ENCODE measurements at regions not wholly inside any gene's neighbourhood (a gene's known extent, or its start where the extent isn't known, plus 50 kb on each side); places are given as distances from the start of the nearest gene placed in this dataset.
"Not testable (repeated sequence)": the region's sequence is repeated elsewhere in the genome, so short reads cannot be mapped to it uniquely, and the experiment has no call there.

DNA sequence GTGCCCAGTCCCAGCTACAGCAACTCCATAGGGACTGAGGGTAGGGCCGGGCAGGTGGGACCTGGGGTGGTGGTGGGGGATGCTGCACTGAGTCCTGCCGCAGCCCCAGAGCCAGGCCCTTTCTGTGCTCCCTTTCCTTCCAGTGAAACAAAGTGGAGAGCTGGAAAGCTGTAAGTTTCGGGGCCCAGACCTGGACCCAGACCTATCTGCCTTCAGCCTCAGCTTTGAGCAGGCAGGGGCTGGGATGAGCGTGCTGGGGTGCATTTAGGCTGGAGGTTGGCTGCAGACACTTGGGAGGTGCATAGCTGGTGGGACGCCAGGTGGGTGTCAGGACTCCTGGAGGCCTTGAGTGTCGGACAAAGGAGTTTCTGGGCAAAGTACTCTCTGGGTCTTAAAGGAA lies 92.7 kb upstream of the C1orf174 start:
- DNase-seq, result no peak

DNA sequence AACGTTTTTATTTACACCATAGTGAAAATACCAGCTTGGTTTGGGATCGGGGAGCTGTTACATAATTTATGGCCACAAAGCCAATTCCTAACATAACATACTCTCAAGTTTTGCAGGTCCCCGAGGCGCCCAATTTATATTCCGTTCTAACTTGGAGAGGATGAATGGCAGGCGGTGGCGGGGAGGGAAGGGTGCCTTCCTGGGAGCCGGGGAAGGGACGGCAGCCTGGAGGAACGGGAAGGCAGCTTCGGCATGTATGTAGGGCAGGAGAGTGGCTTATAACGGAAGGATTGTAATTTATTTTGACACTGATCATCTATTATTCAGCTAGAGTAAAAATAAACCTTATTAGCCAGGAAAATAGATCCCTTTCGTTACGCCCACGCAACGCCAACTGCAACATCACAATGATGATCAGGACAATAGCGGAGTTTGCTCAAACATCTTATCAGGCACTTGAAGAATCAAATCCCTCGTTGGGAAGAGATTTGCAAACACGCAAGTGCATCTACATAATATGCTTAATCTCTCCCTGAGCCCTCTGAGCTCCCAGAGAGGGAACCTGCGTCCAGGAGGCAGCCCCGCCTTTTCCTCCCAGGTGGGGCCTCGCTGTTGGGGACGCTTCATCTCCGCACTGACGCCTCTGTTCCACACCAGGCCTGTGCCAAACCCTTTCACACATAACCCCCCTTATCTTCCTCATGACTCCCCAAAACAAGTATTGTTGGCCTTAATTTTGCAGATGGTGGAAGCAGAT lies 93.7 kb upstream of the C1orf174 start:
- no peak for DNase-seq

- no peak for DNase-seq
These were observed 95.2 kb upstream of the C1orf174 start for GRCh38 chr1:3995141-3995780.

GRCh38 chr1:3996846-3997705 lies 97.0 kb upstream of the C1orf174 start:
- DNase-seq, result no peak

- no peak for DNase-seq
These were observed 98.0 kb upstream of the C1orf174 start for GRCh38 chr1:3998086-3998485.

DNA sequence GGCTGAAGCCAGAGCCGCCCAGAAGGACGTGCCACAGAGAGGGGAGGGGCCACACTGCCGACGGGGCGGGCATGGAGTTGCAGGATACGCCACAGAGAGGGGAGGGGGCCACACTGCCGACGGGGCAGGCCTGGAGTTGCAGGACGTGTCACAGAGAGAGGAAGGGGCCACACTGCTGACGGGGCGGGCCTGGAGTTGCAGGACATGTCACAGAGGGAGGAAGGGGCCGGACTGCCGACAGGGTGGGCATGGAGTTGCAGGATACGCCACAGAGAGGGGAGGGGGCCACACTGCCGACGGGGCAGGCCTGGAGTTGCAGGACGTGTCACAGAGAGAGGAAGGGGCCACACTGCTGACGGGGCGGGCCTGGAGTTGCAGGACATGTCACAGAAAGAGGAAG lies 99.4 kb upstream of the C1orf174 start:
- not testable (repeated sequence) for DNase-seq

GRCh38 chr1:3999941-4000735 lies 100.1 kb upstream of the C1orf174 start:
- no peak for DNase-seq

- DNase-seq, result no peak
These were observed 100.8 kb upstream of the C1orf174 start for GRCh38 chr1:4000811-4001251.

GRCh38 chr1:4001461-4001860 lies 101.4 kb upstream of the C1orf174 start:
- DNase-seq, result no peak

GRCh38 chr1:4002061-4002521 lies 102.0 kb upstream of the C1orf174 start:
- no peak for DNase-seq

DNA sequence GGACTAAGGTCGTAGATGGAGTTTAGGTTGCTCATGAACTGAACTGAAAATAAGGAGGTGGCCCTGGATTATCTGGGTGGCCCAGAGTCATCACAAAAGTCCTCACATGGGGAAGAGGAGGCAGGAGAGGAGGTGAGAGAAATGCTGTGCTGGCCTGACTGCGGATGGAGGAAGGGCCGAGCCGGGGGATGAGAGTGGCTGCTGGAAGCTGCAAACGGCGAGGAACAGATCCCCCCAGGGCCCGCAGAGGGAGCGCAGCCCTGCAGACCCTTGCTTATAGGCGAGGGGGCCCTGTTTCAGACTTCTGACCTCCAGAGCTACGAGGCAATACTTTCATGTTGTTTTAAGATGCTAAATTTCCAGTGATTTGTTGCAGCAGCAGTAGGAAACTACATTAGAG lies 102.7 kb upstream of the C1orf174 start:
- no peak for DNase-seq

DNA sequence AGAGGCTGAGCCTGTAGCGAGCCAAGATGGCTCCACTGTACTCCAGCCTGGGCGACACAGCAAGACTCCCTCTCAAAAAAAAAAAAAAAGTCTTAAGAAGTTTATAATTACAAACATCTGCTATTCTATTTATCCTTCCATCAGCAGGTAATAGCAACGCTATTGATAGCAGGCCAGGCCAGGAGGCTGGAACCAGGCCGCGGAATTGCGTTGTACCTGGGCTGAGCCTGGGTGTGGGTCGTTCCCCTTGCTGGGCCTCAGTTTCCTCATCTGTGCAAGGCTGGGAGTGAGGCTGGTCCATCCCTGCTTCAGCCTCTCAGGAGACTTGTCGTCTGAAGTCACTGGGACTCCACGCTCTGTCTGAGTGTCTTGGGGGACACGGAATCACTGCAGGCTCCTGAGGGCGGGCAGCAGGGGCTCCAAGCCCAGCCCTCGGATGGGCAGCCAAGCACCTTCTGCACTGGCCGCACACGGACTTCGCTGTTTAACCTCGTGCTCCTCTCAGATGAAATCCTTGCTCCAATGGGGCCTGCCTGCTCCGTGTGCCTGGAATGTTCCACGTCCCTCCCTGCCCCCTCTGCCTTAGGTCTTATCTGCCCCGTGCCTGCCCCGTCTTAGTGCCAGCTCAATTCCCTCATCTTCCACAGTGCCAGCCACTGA lies 103.9 kb upstream of the C1orf174 start:
- no peak for DNase-seq

- DNase-seq, result no peak
These were observed 104.8 kb upstream of the C1orf174 start for GRCh38 chr1:4004635-4005430.

- DNase-seq, result no peak
These were observed 105.4 kb upstream of the C1orf174 start for GRCh38 chr1:4005431-4005830.

DNA sequence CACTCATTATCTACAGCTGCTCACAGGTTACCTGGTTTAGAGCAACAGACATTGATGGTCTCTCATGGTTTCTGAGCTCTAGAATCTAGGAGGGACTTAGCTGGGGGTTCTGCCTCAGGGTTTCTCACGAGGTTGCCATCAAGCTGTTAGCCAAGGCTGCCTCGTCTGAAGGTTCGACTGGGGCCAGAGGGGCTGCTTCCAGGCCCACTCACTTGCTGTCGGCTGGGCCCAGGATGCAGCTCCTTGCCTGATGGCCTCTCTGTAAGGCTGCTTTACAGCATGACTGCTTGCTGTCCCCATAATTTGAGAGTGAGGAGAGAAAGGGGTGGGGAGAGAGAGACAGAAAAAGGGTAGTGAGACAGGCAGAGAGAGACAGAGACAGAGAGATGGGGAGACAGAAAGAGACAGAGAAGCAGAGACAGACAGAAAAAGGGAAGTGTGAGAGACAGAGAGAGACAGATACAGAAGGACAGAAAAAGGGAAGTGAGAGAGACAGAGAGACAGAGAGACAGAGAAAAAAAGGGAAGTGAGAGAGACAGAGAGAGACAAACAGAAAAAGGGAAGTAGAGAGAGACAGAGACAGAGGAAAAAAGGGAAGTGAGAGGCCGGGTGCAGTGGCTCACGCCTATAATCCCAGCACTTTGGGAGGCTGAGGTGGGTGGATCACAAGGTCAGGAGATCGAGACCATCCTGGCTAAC lies 106.8 kb upstream of the C1orf174 start:
- DNase-seq, result no peak

- no peak for DNase-seq
These were observed 110.2 kb upstream of the C1orf174 start for GRCh38 chr1:4010284-4010683.

DNA sequence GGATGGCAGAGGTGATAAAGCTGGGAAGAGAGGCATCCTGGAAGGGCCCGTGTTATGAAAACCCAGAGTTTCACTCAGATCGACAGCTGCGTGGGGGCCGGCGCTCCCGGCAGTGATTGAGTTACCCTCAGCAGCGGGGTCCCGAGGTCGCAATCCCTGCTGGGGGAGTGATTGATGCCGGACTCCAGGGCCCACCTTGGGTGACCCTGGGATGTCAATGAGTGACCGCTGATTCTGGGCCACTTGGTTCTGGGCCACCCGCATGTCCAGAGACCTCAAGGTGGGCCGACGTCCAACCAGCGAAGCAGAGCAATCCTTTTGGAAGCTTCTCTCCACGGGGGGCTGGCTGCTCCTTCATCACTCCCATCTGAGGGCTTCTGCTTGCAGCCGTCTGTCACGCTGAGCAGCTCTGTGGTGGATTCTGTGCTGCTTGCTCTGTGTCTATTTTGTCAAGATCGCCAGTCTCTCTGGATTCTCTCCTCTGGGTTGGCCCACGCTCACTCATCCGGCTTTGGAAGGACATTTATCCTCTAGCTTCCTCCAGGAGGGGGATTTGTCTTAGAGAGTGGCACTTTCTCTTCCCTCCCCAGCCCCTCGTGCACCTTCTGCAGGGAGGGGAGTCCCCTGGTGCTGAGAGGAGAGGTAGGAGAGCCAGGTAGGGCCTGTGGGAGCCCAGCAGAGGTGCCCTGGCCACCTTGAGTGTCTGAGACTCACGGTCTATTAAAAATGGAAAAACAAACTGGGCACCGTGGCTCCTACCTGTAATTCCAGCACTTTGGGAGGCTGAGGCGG lies 110.9 kb upstream of the C1orf174 start:
- DNase-seq, result no peak

- no peak for DNase-seq
These were observed 116.5 kb upstream of the C1orf174 start for GRCh38 chr1:4016351-4017130.
